ENCODE measurements at regions not wholly inside any gene's neighbourhood (a gene's known extent, or its start where the extent isn't known, plus 50 kb on each side); places are given as distances from the start of the nearest gene placed in this dataset.

GRCh38 chr1:239676522-239677273 lies 290.3 kb downstream of the CHRM3 start:
- no peak for DNase-seq (ENCODE audit: low read depth in 2 of 2)

- DNase-seq (ENCODE audit: low read depth in 2 of 2): no peak
These were observed 291.0 kb downstream of the CHRM3 start for GRCh38 chr1:239677362-239677761.

- no peak for DNase-seq (ENCODE audit: low read depth in 2 of 2)
These were observed 291.8 kb downstream of the CHRM3 start for GRCh38 chr1:239678181-239678580.

- DNase-seq (ENCODE audit: low read depth in 2 of 2): no peak
These were observed 295.7 kb downstream of the CHRM3 start for GRCh38 chr1:239682046-239682445.

- no peak for DNase-seq (ENCODE audit: low read depth in 2 of 2)
These were observed 296.6 kb downstream of the CHRM3 start for GRCh38 chr1:239682960-239683359.

GRCh38 chr1:239686386-239686785 lies 300.0 kb downstream of the CHRM3 start:
- no peak for DNase-seq (ENCODE audit: low read depth in 2 of 2)

- DNase-seq (ENCODE audit: low read depth in 2 of 2): no peak
These were observed 309.9 kb downstream of the CHRM3 start for GRCh38 chr1:239696317-239696716.

GRCh38 chr1:239700667-239701066 lies 314.3 kb downstream of the CHRM3 start:
- no peak for DNase-seq (ENCODE audit: low read depth in 2 of 2)

- no peak for DNase-seq (ENCODE audit: low read depth in 2 of 2)
These were observed 316.7 kb downstream of the CHRM3 start for GRCh38 chr1:239703075-239703474.

GRCh38 chr1:239706245-239706892 lies 320.0 kb downstream of the CHRM3 start:
- DNase-seq (ENCODE audit: low read depth in 2 of 2): no peak

- no peak for DNase-seq (ENCODE audit: low read depth in 2 of 2)
These were observed 321.2 kb downstream of the CHRM3 start for GRCh38 chr1:239707615-239708014.

GRCh38 chr1:239708622-239709021 lies 322.3 kb downstream of the CHRM3 start:
- no peak for DNase-seq (ENCODE audit: low read depth in 2 of 2)

GRCh38 chr1:239711768-239712167 lies 325.4 kb downstream of the CHRM3 start:
- DNase-seq (ENCODE audit: low read depth in 2 of 2): no peak

GRCh38 chr1:239717097-239717917 lies 330.9 kb downstream of the CHRM3 start:
- no peak for DNase-seq (ENCODE audit: low read depth in 2 of 2)

- DNase-seq (ENCODE audit: low read depth in 2 of 2): no peak
These were observed 331.5 kb downstream of the CHRM3 start for GRCh38 chr1:239717918-239718184.

- no peak for DNase-seq (ENCODE audit: low read depth in 2 of 2)
These were observed 332.2 kb downstream of the CHRM3 start for GRCh38 chr1:239718571-239718970.

GRCh38 chr1:239718997-239719628 lies 332.7 kb downstream of the CHRM3 start:
- DNase-seq (ENCODE audit: low read depth in 2 of 2): no peak

- peak; percentile 4 to 21 for DNase-seq (ENCODE audit: low read depth in 2 of 2)
These were observed 333.4 kb downstream of the CHRM3 start for GRCh38 chr1:239719642-239720258.

GRCh38 chr1:239722035-239722434 lies 335.7 kb downstream of the CHRM3 start:
- DNase-seq (ENCODE audit: low read depth in 2 of 2): no peak

GRCh38 chr1:239723776-239724367 lies 337.5 kb downstream of the CHRM3 start:
- no peak for DNase-seq (ENCODE audit: low read depth in 2 of 2)

- DNase-seq (ENCODE audit: low read depth in 2 of 2): no peak
These were observed 339.0 kb downstream of the CHRM3 start for GRCh38 chr1:239725371-239725770.

- no peak for DNase-seq (ENCODE audit: low read depth in 2 of 2)
These were observed 339.6 kb downstream of the CHRM3 start for GRCh38 chr1:239725933-239726332.
